Fibroblast of skin of scalp (primary cell): ENCODE measurements at regions not wholly inside any gene's neighbourhood (a gene's known extent, or its start where the extent isn't known, plus 50 kb on each side); places are given as distances from the start of the nearest gene placed in this dataset.
"Not testable (repeated sequence)": the region's sequence is repeated elsewhere in the genome, so short reads cannot be mapped to it uniquely, and the experiment has no call there.

ENCODE experiments used
- DNase-seq: peaks from one replicate; pipeline ENCODE4 v3.0.0-alpha.2; 2013

GRCh38 chr7:76712926-76713325, 85.8 kb upstream of the POMZP3 start:
- not testable (repeated sequence) for DNase-seq

GRCh38 chr7:76711648-76712047, 84.6 kb upstream of the POMZP3 start:
- not testable (repeated sequence) for DNase-seq

DNA sequence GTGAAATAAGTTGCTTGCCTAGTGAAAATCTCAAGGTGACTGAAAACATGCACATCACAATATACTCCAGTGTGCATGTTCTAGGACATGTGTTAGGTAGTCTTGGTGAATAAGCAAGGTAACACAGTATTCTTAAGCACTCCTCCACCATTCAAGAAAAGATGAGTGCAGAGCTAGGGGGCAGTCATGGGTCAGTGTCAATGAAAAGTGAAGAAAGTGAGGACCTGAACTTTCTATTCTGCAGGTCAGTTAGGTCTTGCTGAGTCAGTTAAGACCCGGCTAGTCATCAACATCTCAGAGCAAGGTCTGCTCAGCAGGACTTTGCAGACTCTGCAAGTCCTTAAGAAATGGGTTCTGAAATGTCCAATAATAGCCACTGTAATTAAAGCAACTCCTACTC, 82.6 kb upstream of the POMZP3 start:
- not testable (repeated sequence) for DNase-seq

DNA sequence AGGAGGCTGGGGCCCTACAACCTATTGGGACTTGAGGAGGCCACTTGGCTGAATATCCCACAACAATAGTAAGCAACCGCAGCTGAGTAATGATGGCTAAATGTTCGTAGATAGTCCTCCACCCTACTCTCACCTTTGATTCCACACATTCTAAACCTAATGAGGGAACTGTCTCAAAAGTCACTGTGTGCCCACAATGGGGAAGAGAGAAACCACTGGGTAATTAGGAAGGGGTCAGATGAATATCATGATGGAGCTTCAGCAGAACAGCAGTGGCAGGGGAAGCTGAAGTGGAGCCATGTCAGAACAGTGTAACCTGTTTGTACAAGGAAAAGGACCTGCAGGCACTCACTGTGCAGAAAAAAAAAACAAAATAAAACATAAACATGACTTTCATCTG, 81.4 kb upstream of the POMZP3 start:
- DNase-seq, result not testable (repeated sequence)

- DNase-seq, result not testable (repeated sequence)
These were observed 76.7 kb upstream of the POMZP3 start for GRCh38 chr7:76703815-76704214.

- DNase-seq, result not testable (repeated sequence)
These were observed 59.2 kb upstream of the POMZP3 start for GRCh38 chr7:76686277-76686676.

DNA sequence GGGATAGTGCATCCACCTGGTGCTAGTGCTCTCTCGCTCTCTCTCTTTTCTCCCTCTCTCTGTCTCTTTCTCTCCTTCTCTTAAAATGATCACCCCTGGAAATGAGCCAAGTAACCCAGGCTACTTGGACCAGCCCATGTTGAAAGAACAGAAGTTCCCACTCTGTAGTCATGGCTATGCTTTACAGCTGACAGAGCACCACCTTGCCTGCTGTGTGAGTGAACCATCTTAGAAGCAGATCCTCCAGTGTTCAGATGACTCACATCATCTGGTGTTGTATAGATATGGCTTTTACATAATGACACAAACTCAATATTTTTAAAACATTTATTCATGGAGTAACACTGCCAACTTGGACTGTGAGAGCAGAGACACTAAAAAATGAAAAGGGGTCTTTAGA, 57.7 kb upstream of the POMZP3 start:
- not testable (repeated sequence) for DNase-seq

DNA sequence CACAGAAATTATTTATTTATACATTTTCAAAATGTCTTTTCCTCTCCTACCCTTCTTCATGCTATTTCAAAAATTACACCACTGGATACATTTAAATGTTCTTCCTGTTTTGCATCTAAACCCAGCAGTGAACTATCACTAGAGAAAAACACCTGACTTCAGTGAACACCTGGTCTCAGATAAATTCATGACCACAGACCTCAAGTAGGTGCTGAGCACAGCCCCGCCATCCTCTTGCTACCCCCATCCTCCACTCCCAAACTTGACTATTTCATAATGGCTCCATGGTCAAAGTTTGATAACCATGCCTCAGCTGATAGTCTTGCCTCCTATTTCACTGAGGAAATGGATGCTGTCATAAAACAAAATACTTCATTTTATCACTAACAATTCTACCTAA, 56.6 kb upstream of the POMZP3 start:
- DNase-seq, result not testable (repeated sequence)

DNA sequence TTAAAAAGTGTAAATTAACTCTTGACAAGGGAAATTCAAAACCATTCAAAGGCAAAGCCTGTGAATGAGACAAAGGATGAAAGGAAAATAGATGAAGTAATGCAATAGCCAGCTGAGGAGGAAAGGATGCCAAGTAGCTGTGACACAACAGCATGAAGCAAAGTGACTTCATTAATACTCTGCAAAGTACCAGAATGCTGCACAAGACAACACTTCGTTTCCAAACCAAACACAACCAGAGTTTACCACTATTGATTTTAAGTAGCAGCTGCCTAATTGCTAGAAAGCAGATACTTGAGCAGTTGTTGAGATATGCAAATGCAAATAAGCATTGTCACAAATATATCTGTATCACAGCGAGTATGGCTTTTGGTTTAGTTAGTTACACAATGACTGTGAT, 54.7 kb upstream of the POMZP3 start:
- DNase-seq, result not testable (repeated sequence)

- DNase-seq, result not testable (repeated sequence)
These were observed 52.1 kb upstream of the POMZP3 start for GRCh38 chr7:76679174-76679573.

DNA sequence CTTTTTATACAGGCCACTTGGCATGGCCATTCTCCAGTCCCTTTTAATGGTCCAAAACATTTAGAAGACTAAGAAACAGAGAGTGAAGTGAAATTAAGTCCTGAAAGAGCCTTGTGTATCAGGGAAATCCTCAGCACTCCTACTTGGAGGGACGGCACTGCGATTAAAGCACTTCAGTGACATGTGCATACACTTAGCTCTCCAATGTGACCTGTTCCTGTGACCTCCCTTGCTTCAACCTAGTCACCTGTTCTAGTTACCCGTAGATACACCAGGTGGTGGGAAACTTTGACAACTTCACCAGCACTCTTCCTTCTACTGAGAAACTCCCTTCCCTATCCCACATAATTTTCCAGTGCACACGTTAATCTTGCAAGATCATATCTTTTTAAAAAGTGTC, 51.4 kb upstream of the POMZP3 start:
- not testable (repeated sequence) for DNase-seq

DNA sequence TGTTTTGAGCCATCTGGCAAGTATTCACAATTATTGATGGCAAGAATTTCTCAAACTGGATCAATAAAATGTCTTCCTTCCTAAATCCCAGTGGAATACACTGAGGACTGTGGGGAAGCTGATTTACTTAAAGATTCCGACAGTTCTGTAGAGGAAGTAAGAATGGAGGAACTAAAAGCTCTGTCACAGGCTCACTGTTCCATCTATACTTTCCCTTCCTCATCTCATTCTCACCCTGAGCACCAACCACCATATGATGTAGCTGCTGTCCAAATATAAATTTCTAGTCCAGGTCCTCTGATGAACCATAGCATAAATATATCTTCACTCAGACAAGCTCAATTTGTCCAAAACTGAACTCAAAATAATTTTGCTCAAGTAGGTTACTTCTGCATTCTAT, 49.8 kb upstream of the POMZP3 start:
- DNase-seq, result not testable (repeated sequence)
